Heart left ventricle (tissue), 13 donors: ENCODE measurements at regions not wholly inside any gene's neighbourhood (a gene's known extent, or its start where the extent isn't known, plus 50 kb on each side); places are given as distances from the start of the nearest gene placed in this dataset.

ENCODE experiments used
- POLR2A ChIP-seq, 2 donors: fragments of 450-650 bp; IDR thresholded peaks; one replicate each; pipeline ENCODE4 v1.6.1; 2017; ENCODE audit warnings: antibody characterized with exemption in 2 of 2, mild to moderate bottlenecking in 2 of 2, moderate library complexity in 2 of 2
- TF ChIP-seq, protein P1 (sequence below), 12 donors: fragments of 200-600 bp; sonication (generic) in 4 of 12; IDR thresholded peaks; one replicate each; pipeline versions ENCODE4 v1.5.0 to v1.8.0; 2018 to 2022; ENCODE audit warnings: antibody characterized with exemption in 12 of 12, mild to moderate bottlenecking in 5 of 12
- donor health status: ischemic (EF 13 %, LVEDD 7.1; RV severe dilation, severe dysfunction).
- donor health status: DM: no; HTN: yes; CAD: no.
- donor health status: DM: no; HTN: no; CAD: no.
- donor health status: ischemic (EF 25% LVEDD 6.9; RV normal size, moderate dysfunction).
- donor health status: ischemic (EF 25% LVEDD 5.7; RV mildly dilated, moderate dysfunction).
- donor health status: ischemic (EF 35%, LVEDD 5.7; RV mildly dilated, moderate dysfunction).
- donor health status: nonischemic (EF 11% LVEDD 7.7; RV severe dilation, severe dysfunction).
- donor health status: DM: yes; HTN: yes; CAD: no.
- donor health status: PGD.
- donor health status: ischemic (EF 29% LVEDD 5.4; RV normal size, mild dysfunction).
- donor health status: nonischemic (EF 23%, LVEDD 6.1; RV moderate dilation, normal function).

GRCh38 chr6:1080453-1081337 is 231.2 kb upstream of the FOXQ1 start:
- TF ChIP-seq POLR2A (IDR thresholded peaks at IDR 0.05), result no peak
- TF ChIP-seq, protein P1, sequence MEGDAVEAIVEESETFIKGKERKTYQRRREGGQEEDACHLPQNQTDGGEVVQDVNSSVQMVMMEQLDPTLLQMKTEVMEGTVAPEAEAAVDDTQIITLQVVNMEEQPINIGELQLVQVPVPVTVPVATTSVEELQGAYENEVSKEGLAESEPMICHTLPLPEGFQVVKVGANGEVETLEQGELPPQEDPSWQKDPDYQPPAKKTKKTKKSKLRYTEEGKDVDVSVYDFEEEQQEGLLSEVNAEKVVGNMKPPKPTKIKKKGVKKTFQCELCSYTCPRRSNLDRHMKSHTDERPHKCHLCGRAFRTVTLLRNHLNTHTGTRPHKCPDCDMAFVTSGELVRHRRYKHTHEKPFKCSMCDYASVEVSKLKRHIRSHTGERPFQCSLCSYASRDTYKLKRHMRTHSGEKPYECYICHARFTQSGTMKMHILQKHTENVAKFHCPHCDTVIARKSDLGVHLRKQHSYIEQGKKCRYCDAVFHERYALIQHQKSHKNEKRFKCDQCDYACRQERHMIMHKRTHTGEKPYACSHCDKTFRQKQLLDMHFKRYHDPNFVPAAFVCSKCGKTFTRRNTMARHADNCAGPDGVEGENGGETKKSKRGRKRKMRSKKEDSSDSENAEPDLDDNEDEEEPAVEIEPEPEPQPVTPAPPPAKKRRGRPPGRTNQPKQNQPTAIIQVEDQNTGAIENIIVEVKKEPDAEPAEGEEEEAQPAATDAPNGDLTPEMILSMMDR (IDR thresholded peaks at IDR 0.05), result no peak
